Transverse colon (tissue), 4 donors: ENCODE measurements at regions not wholly inside any gene's neighbourhood (a gene's known extent, or its start where the extent isn't known, plus 50 kb on each side); places are given as distances from the start of the nearest gene placed in this dataset.

Source experiments
- DNase-seq: peaks from one replicate; pipeline ENCODE4 v3.0.0-alpha.2; 2019
- H3K27ac ChIP-seq, 4 donors: fragments of 200-600 bp; sonication (generic); 2 replicates each; pipeline ENCODE4 v1.5.1; 2016 to 2018; ENCODE audit warnings: inconsistent platforms in 4 of 4
- H3K27me3 ChIP-seq: fragments of 200-600 bp; sonication (generic); 2 replicates; pipeline ENCODE4 v1.5.1; 2017; ENCODE audit warnings: inconsistent platforms
- H3K36me3 ChIP-seq, 4 donors: fragments of 200-600 bp; sonication (generic); 2 replicates each; pipeline ENCODE4 v1.5.1; 2017 to 2019; ENCODE audit warnings: inconsistent platforms in 4 of 4
- H3K4me1 ChIP-seq, 4 donors: fragments of 200-600 bp; sonication (generic); 2 replicates each; pipeline ENCODE4 v1.5.1; 2017 to 2020; ENCODE audit warnings: inconsistent platforms in 4 of 4
- H3K4me3 ChIP-seq, 4 donors: fragments of 200-600 bp; sonication (generic); 1 replicate in 1 of 4; 2 replicates in 3 of 4; pipeline versions ENCODE4 v1.5.1 to v1.6.1; 2017 to 2019; ENCODE audit warnings: inconsistent platforms in 4 of 4
- H3K9me3 ChIP-seq, 2 donors: fragments of 200-600 bp; sonication (generic); 2 replicates each; pipeline ENCODE4 v1.5.1; 2017 to 2019; ENCODE audit warnings: inconsistent platforms in 2 of 2
- EP300 ChIP-seq: sonication (generic); formaldehyde crosslinking; IDR thresholded peaks from one replicate; pipeline ENCODE4 v1.6.1; 2017; ENCODE audit warnings: antibody characterized with exemption, low read depth
- POLR2A ChIP-seq: fragments of 450-650 bp; IDR thresholded peaks from one replicate; pipeline ENCODE4 v1.6.1; 2016; ENCODE audit warnings: antibody characterized with exemption, mild to moderate bottlenecking, moderate library complexity
- POLR2AphosphoS5 ChIP-seq, 3 donors: sonication (generic); formaldehyde crosslinking; IDR thresholded peaks; one replicate each; pipeline ENCODE4 v1.6.1; 2016; ENCODE audit warnings: antibody characterized with exemption in 3 of 3
- WGBS, 2 donors: methylation state at CpG; one replicate each; pipeline ENCODE4 v1.1.5; 2018; ENCODE audit warnings: low coverage in 1 of 2; 5-methylcytosine and 5-hydroxymethylcytosine counted together
- in situ Hi-C, 4 donors: fragments of 200-750 bp; cut with MboI; loops; one replicate each; pipeline versions ENCODE4 v1.15.0 to v1.15.1; 2017; ENCODE audit warnings: low sequenced_read_pairs in 3 of 4, low pct_ligation_motif_present in 1 of 4, low pct_unique_long_range_greater_than_20kb in 1 of 4
- intact Hi-C: fragments of 100-400 bp; cut with DNase I; formaldehyde crosslinking; loops from one replicate; pipeline ENCODE4 v1.15.1; 2023; ENCODE audit warnings: low total_unique reads
- TF ChIP-seq, protein P1 (sequence below), 5 experiments: fragments of 200-600 bp in 3 of 5; fragments of 450-650 bp in 2 of 5; sonication (generic) in 3 of 5; IDR thresholded peaks; 1 replicate in 2 of 5; 2 replicates in 3 of 5; pipeline ENCODE4 v1.5.1; 2016 to 2017; ENCODE audit warnings: antibody characterized with exemption in 5 of 5, inconsistent platforms in 3 of 5, mild to moderate bottlenecking in 2 of 5, moderate library complexity in 1 of 5

DNA sequence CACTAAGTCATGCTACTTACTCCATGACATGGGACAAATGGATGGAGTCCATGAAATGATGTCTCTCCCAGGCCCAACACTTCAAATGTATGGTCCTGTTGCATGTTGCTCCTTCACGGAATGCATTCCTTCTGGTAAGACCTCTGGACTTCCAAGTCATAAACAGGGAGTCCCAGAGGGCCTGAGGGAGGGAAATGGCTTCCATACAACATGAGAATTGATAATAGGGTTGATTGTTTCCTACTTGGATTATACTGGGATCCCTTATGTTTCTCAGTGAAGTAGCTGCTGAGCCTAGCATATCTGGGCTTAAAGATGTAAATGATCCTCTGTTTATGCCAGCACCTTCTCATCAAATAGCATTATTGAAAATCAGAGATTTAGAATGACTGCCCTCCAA is 104.2 kb upstream of the MAGI3 start:
- H3K36me3 ChIP-seq = no peaks in the 10 kb centered on the region
- H3K9me3 ChIP-seq = no peaks in the 10 kb centered on the region
- 72% methylated on average over 1 of the region's 1 CpG; no CpG with 5 or more reads in 1 of the 2 donors for WGBS, 2 donors
- H3K27ac ChIP-seq = no peak overlapping the region
- H3K4me3 ChIP-seq = no peak overlapping the region
- DNase-seq = no peak
- peaks cover 0 to 11% (median 0%) of the 10 kb centered on the region in 4 donors for H3K4me1 ChIP-seq
- intact Hi-C loops (no loop called here), in situ Hi-C loops (no loop called here)
- TF ChIP-seq EP300 (no peak), POLR2A (no peak), POLR2AphosphoS5 (IDR thresholded peaks at IDR 0.05) (no peak)
- TF ChIP-seq, protein P1, sequence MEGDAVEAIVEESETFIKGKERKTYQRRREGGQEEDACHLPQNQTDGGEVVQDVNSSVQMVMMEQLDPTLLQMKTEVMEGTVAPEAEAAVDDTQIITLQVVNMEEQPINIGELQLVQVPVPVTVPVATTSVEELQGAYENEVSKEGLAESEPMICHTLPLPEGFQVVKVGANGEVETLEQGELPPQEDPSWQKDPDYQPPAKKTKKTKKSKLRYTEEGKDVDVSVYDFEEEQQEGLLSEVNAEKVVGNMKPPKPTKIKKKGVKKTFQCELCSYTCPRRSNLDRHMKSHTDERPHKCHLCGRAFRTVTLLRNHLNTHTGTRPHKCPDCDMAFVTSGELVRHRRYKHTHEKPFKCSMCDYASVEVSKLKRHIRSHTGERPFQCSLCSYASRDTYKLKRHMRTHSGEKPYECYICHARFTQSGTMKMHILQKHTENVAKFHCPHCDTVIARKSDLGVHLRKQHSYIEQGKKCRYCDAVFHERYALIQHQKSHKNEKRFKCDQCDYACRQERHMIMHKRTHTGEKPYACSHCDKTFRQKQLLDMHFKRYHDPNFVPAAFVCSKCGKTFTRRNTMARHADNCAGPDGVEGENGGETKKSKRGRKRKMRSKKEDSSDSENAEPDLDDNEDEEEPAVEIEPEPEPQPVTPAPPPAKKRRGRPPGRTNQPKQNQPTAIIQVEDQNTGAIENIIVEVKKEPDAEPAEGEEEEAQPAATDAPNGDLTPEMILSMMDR (IDR thresholded peaks at IDR 0.05) = no peak
- H3K27me3 ChIP-seq = no peaks in the 10 kb centered on the region

DNA sequence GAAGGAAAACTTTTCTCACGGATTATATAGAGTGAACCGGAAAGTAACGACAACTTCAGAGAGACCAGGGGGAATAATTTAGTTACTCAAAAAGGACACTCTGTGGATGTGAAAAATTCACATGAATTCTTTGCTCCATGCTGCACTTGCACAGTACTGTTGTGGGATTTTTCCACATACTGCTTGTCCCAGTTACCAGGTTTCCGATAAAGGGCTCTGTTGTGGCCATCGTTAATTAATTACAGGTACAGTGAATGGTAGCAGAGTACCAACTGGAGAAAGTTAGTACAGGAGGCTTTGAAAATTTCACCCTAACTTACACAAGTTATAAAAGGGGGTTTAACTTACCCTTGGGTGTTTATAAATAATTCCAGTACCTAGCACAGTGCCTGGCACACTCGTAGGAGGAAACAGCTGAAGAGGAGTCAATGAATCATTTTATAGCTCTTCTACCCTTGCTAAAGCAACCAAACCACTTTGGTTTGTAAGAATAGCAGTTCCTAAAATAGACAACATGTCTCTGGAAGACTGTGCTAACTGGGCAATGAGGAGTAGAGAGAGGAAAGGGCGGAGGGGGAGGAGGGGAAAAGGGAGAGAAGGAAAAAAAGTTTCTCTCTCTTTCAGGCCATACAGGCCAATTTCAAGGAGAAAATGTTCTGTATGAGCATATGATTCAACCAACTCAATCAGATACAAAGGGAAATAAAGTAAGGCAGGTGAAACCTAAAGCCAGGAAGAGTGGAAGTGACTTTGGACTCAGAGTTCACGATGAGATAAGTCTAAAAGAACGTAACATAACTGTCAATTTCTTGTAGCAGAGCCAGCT is 98.3 kb upstream of the MAGI3 start:
- DNase-seq = no peak
- 75 to 77% methylated on average over 7 to 9 of the region's 9 CpGs for WGBS, 2 donors
- no peaks in the 10 kb centered on the region for H3K9me3 ChIP-seq
- peak overlapping the region in 3 of 4 donors; percentile 31 to 56 (median 51) for H3K27ac ChIP-seq
- in situ Hi-C loops = no loop called here
- intact Hi-C loops = no loop called here
- TF ChIP-seq POLR2AphosphoS5 (IDR thresholded peaks at IDR 0.05) = no peak
- no peak for TF ChIP-seq EP300
- TF ChIP-seq POLR2A = no peak
- TF ChIP-seq, protein P1 (IDR thresholded peaks at IDR 0.05) = no peak
- no peaks in the 10 kb centered on the region for H3K27me3 ChIP-seq
- H3K4me3 ChIP-seq = no peak overlapping the region
- no peaks in the 10 kb centered on the region for H3K36me3 ChIP-seq
- H3K4me1 ChIP-seq = peaks cover 0 to 4% (median 0%) of the 10 kb centered on the region in 4 donors

DNA sequence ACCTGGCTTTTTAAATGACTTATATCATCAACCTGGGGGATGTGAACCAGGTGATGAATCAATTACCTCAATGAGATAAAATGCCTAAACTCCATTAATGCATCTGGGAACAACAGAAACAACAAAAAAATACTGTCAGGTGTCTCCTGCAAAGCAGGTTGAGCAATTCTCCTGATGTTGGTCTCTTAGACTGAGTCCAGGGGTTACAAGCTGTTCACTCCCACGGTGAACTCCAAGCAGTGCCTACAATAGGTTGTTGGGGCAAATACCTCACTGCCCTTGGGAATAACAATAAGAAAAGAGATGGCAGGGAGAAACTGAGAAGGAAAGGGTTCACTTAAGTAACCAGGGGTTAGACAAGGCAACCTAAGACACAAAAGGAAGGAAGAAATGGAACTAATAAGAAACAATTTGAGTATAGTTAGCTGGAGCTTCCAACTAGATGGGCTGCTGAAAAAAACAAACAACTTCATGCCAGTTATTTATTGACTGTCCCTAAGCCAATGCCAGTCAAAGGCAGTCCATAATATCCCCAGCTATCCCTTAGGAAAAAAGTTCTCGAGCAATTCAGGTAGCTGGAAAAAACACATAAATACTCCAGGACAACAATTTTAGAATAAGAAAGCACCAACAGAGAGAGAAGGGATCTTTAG is 97.6 kb upstream of the MAGI3 start:
- intact Hi-C loops (no loop called here), in situ Hi-C loops (no loop called here)
- H3K27me3 ChIP-seq = no peaks in the 10 kb centered on the region
- TF ChIP-seq POLR2AphosphoS5 (IDR thresholded peaks at IDR 0.05) = no peak
- no peak for TF ChIP-seq POLR2A
- TF ChIP-seq EP300 = no peak
- TF ChIP-seq, protein P1 (IDR thresholded peaks at IDR 0.05) = no peak
- no peaks in the 10 kb centered on the region for H3K36me3 ChIP-seq
- peak overlapping the region in 3 of 4 donors; percentile 8 to 37 (median 31) for H3K27ac ChIP-seq
- WGBS, 2 donors = 72 to 100% methylated on average over 1 to 2 of the region's 2 CpGs
- no peak for DNase-seq
- peaks cover 0 to 4% (median 0%) of the 10 kb centered on the region in 4 donors for H3K4me1 ChIP-seq
- no peak overlapping the region for H3K4me3 ChIP-seq
- H3K9me3 ChIP-seq = no peaks in the 10 kb centered on the region

DNA sequence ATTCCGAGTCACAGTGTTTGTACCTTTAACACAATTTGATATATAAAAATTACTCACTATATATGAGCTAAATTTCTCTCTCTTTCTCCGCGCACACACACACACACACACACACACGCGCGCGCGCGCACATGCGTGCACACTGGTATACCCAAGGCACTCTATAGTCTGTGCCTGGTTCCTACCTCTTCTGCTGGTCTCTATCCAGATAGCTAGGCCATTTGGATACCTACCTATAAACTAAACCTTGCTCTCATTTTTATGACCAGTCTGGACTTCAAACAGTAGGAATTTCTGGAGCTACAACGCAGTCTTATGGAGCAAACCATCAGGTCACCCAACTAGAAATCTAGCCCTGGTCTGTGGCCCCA is 97.1 kb upstream of the MAGI3 start:
- in situ Hi-C loops = no loop called here
- H3K27me3 ChIP-seq = no peaks in the 10 kb centered on the region
- TF ChIP-seq POLR2A = no peak
- TF ChIP-seq POLR2AphosphoS5 (IDR thresholded peaks at IDR 0.05) = no peak
- TF ChIP-seq, protein P1 (IDR thresholded peaks at IDR 0.05) = no peak
- TF ChIP-seq EP300 = no peak
- intact Hi-C loops = no loop called here
- peaks cover 0 to 4% (median 0%) of the 10 kb centered on the region in 4 donors for H3K4me1 ChIP-seq
- WGBS, 2 donors = 88 to 94% methylated on average over 8 to 11 of the region's 11 CpGs
- no peak overlapping the region for H3K4me3 ChIP-seq
- H3K9me3 ChIP-seq = no peaks in the 10 kb centered on the region
- H3K27ac ChIP-seq = no peak overlapping the region
- no peak for DNase-seq
- no peaks in the 10 kb centered on the region for H3K36me3 ChIP-seq
